Fibroblast of the aortic adventitia (primary cell): ENCODE measurements at regions not wholly inside any gene's neighbourhood (a gene's known extent, or its start where the extent isn't known, plus 50 kb on each side); places are given as distances from the start of the nearest gene placed in this dataset.

ENCODE experiments used
- DNase-seq: peaks from one replicate; pipeline ENCODE4 v3.0.0-alpha.2; 2010; ENCODE audit warnings: low read depth
- H3K4me3 ChIP-seq: 2 replicates; pipeline ENCODE4 v1.5.1; 2011; ENCODE audit warnings: low read depth, mild to moderate bottlenecking, control low read depth, low read length, moderate library complexity
- TF ChIP-seq, protein P1 (sequence below): IDR thresholded peaks from 2 replicates; pipeline ENCODE4 v1.5.1; 2011; ENCODE audit warnings: mild to moderate bottlenecking, low read length, control low read depth, inconsistent platforms; ENCODE audit not compliant: insufficient read depth

DNA sequence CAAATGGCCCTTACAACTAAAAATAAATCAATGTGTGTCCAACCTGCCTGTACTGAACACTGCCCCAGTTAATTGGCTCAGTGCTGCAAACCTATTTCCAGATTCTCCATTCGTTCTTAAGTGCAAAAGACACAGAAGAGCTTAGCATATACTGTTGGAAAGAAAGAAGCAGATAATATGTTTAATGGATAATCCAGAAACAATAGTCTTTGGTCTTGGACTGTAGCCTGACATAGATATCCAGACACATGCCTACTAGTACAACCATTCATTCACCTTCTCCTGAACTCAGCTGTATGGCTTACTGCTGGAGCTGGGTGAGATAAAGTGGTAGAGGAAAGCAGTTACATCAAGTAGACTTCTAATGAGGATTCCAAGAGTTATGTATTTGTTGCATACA lies 77.0 kb downstream of the LUZP4 start:
- H3K4me3 ChIP-seq = no peak overlapping the region
- TF ChIP-seq, protein P1, sequence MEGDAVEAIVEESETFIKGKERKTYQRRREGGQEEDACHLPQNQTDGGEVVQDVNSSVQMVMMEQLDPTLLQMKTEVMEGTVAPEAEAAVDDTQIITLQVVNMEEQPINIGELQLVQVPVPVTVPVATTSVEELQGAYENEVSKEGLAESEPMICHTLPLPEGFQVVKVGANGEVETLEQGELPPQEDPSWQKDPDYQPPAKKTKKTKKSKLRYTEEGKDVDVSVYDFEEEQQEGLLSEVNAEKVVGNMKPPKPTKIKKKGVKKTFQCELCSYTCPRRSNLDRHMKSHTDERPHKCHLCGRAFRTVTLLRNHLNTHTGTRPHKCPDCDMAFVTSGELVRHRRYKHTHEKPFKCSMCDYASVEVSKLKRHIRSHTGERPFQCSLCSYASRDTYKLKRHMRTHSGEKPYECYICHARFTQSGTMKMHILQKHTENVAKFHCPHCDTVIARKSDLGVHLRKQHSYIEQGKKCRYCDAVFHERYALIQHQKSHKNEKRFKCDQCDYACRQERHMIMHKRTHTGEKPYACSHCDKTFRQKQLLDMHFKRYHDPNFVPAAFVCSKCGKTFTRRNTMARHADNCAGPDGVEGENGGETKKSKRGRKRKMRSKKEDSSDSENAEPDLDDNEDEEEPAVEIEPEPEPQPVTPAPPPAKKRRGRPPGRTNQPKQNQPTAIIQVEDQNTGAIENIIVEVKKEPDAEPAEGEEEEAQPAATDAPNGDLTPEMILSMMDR = no peak
- DNase-seq = no peak

DNA sequence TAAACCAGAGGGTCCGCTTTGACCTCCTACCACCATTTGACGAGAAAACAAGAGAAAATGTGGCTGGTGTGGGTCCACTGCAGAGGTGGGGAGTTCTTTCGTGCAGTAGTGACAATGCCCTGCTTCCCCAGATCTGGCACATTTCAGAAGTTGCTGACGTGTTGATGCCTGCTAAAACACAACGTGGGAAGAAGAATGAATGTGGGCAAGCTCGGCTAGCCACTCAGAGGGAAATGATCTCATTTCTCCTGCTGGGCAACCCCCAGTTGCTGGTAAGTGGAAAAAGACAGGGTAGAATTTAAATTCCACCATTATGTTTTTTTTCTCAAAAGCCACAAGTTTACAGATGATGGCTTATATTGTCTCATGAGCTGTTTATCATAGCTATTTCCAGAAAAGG lies 77.9 kb downstream of the LUZP4 start:
- no peak overlapping the region for H3K4me3 ChIP-seq
- TF ChIP-seq, protein P1 = no peak
- peak; percentile 39 for DNase-seq

DNA sequence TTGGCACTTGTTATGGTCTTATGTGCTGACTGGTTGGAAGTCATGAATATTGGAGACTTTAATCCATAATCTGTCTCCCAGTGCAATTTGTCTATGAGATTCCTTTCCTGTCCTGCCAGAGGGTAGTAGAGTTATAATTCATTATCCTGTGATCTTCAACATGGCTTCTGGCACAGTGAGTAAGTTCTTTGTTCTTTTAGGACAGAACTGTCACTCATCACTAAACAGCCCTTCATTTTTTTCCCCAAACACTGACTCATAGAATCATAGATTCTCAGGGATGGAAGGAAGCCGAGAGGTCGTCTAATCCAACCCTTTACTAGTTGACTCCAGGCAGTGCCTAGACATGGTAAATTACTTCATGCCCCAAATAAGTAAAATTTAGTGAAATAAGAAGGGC lies 78.4 kb downstream of the LUZP4 start:
- no peak for DNase-seq
- H3K4me3 ChIP-seq = no peak overlapping the region
- TF ChIP-seq, protein P1 = no peak

DNA sequence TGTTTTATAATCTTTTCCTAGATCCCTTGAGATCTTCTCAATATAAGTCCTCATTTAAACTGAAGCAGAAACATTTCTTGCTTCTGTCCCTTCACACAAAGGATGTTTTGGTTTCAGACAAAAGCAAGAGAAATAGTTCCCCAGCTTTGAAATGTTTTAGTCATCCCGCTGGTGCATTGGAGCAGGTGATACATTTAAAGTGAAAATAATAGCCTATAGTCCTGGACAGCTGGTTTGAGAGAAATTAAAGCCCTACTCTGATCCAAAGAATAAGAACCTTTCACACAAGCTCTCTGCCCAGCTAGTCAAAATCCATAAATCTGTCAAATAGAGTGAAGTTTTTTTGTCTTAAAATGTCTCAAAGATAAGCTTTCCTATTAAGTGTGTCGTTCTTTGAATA lies 79.4 kb downstream of the LUZP4 start:
- TF ChIP-seq, protein P1 = no peak
- no peak overlapping the region for H3K4me3 ChIP-seq
- DNase-seq = no peak

DNA sequence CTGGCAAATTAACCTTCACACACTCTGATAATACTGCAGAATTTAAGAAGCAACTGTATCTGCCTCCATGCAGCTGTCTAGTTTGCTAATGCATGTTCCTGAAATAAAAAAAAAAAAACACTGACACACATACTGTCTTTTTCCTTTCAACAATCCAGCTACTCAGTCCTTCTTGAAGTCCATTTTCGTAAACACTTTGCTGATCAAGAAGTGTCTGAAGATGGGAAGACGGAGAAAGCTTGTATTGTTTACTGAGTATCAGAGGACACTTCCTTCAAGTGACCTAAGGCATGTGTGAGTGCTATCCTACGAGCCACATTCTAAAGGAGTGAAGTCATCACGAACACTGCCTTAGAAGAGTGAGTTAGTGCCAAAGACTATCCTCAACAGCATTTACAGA lies 82.6 kb downstream of the LUZP4 start:
- H3K4me3 ChIP-seq = no peak overlapping the region
- DNase-seq = peak; percentile 76
- TF ChIP-seq, protein P1 = no peak

DNA sequence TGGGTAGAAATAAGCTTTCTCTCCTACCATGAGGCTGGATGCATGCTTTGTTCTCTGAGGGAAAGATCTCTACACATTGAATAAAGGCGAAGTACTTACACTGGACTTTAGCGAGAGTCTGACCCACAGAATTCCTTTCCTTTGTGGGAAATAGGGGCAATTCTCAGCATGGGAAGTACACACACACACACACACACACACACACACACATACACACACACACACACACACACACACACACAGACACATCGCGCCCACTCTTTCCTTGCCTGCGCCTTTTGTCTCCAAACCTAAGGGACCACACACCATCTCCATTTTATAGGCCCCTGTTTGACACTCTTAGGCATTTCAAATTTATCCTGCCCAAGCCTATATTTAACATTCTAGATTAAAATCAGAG lies 83.8 kb downstream of the LUZP4 start:
- TF ChIP-seq, protein P1 = no peak
- H3K4me3 ChIP-seq = no peak overlapping the region
- no peak for DNase-seq

DNA sequence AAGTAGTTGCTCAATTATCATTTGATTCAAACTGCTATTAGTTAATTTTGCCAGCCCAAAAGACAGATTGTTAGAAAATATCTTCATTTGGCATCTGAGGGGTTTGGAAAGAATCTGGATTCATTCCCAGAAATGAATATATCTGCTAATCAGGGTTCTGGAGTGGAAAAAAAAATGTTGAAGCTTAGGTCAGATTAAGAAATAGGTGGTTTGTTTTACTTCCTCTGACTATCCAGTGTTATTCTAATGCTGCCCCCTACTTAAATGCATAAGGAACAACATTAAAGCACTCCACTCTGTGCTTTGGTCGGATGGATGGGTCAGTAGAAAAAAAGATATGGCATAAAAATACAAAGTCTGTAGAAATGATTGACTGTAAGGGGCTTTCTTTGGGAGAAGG lies 89.0 kb downstream of the LUZP4 start:
- TF ChIP-seq, protein P1 = no peak
- H3K4me3 ChIP-seq = no peak overlapping the region
- peak; percentile 79 for DNase-seq
